ENCODE measurements at regions not wholly inside any gene's neighbourhood (a gene's known extent, or its start where the extent isn't known, plus 50 kb on each side); places are given as distances from the start of the nearest gene placed in this dataset.

GRCh38 chr1:182280504-182280900, 111.1 kb downstream of the GLUL start:
- H3K27ac Mint-ChIP-seq: no peak overlapping the region
- no peak for DNase-seq

GRCh38 chr1:182279724-182280503, 111.7 kb downstream of the GLUL start:
- peaks cover 4% of the 10 kb centered on the region for H3K4me1 Mint-ChIP-seq (ENCODE audit: low read depth)
- H3K27me3 Mint-ChIP-seq: no peaks in the 10 kb centered on the region
- H3K4me3 Mint-ChIP-seq: no peak overlapping the region

More at GRCh38 chr1:182280504-182280900, 111.1 kb downstream of the GLUL start:
- Mint-ChIP-seq H3K4me3 (no peak overlapping the region), H3K9me3 (no peaks in the 10 kb centered on the region), H3K27me3 (no peaks in the 10 kb centered on the region), H3K4me1 (ENCODE audit: low read depth) (peaks cover 4% of the 10 kb centered on the region), H3K36me3 (ENCODE audit: low read depth) (no peaks in the 10 kb centered on the region)

GRCh38 chr1:182279302-182279701, 112.3 kb downstream of the GLUL start:
- no peak overlapping the region for H3K27ac Mint-ChIP-seq
- H3K4me1 Mint-ChIP-seq (ENCODE audit: low read depth): peaks cover 4% of the 10 kb centered on the region
- no peak overlapping the region for H3K4me3 Mint-ChIP-seq
- no peaks in the 10 kb centered on the region for H3K27me3 Mint-ChIP-seq
- no peak for DNase-seq
- no peaks in the 10 kb centered on the region for H3K36me3 Mint-ChIP-seq (ENCODE audit: low read depth)
- H3K9me3 Mint-ChIP-seq: no peaks in the 10 kb centered on the region

More at GRCh38 chr1:182279724-182280503, 111.7 kb downstream of the GLUL start:
- Mint-ChIP-seq H3K36me3 (ENCODE audit: low read depth) (no peaks in the 10 kb centered on the region), H3K9me3 (no peaks in the 10 kb centered on the region), H3K27ac (no peak overlapping the region)
- DNase-seq: no peak

GRCh38 chr1:182278144-182279054, 113.2 kb downstream of the GLUL start:
- H3K4me1 Mint-ChIP-seq (ENCODE audit: low read depth): no peaks in the 10 kb centered on the region
- no peaks in the 10 kb centered on the region for H3K36me3 Mint-ChIP-seq (ENCODE audit: low read depth)
- no peak overlapping the region for H3K27ac Mint-ChIP-seq
- H3K27me3 Mint-ChIP-seq: no peaks in the 10 kb centered on the region
- H3K9me3 Mint-ChIP-seq: no peaks in the 10 kb centered on the region
- no peak for DNase-seq
- no peak overlapping the region for H3K4me3 Mint-ChIP-seq

- no peaks in the 10 kb centered on the region for H3K36me3 Mint-ChIP-seq (ENCODE audit: low read depth)
- no peaks in the 10 kb centered on the region for H3K9me3 Mint-ChIP-seq
- no peaks in the 10 kb centered on the region for H3K27me3 Mint-ChIP-seq
- DNase-seq: no peak
- no peak overlapping the region for H3K27ac Mint-ChIP-seq
- H3K4me3 Mint-ChIP-seq: no peak overlapping the region
- peaks cover 4% of the 10 kb centered on the region for H3K4me1 Mint-ChIP-seq (ENCODE audit: low read depth)
Observed at GRCh38 chr1:182275271-182275670, 116.3 kb downstream of the GLUL start.

GRCh38 chr1:182274618-182275017, 117.0 kb downstream of the GLUL start:
- H3K9me3 Mint-ChIP-seq: no peaks in the 10 kb centered on the region
- H3K27me3 Mint-ChIP-seq: no peaks in the 10 kb centered on the region
- H3K27ac Mint-ChIP-seq: no peak overlapping the region
- H3K36me3 Mint-ChIP-seq (ENCODE audit: low read depth): no peaks in the 10 kb centered on the region
- no peak for DNase-seq
- H3K4me3 Mint-ChIP-seq: no peak overlapping the region
- peaks cover 4% of the 10 kb centered on the region for H3K4me1 Mint-ChIP-seq (ENCODE audit: low read depth)

GRCh38 chr1:182270731-182271130, 120.9 kb downstream of the GLUL start:
- no peak overlapping the region for H3K4me3 Mint-ChIP-seq

GRCh38 chr1:182269097-182269496, 122.5 kb downstream of the GLUL start:
- H3K4me3 Mint-ChIP-seq: no peak overlapping the region
- H3K4me1 Mint-ChIP-seq (ENCODE audit: low read depth): peaks cover 4% of the 10 kb centered on the region
- no peaks in the 10 kb centered on the region for H3K27me3 Mint-ChIP-seq
- no peaks in the 10 kb centered on the region for H3K9me3 Mint-ChIP-seq
- H3K36me3 Mint-ChIP-seq (ENCODE audit: low read depth): no peaks in the 10 kb centered on the region
- no peak for DNase-seq
- no peak overlapping the region for H3K27ac Mint-ChIP-seq

More at GRCh38 chr1:182270731-182271130, 120.9 kb downstream of the GLUL start:
- H3K27ac Mint-ChIP-seq: no peak overlapping the region
- no peaks in the 10 kb centered on the region for H3K9me3 Mint-ChIP-seq
- DNase-seq: no peak
- no peaks in the 10 kb centered on the region for H3K27me3 Mint-ChIP-seq
- no peaks in the 10 kb centered on the region for H3K36me3 Mint-ChIP-seq (ENCODE audit: low read depth)
- peaks cover 4% of the 10 kb centered on the region for H3K4me1 Mint-ChIP-seq (ENCODE audit: low read depth)

GRCh38 chr1:182268669-182269068, 122.9 kb downstream of the GLUL start:
- H3K27me3 Mint-ChIP-seq: no peaks in the 10 kb centered on the region
- H3K4me1 Mint-ChIP-seq (ENCODE audit: low read depth): peaks cover 4% of the 10 kb centered on the region
- no peaks in the 10 kb centered on the region for H3K36me3 Mint-ChIP-seq (ENCODE audit: low read depth)
- H3K9me3 Mint-ChIP-seq: no peaks in the 10 kb centered on the region
- H3K4me3 Mint-ChIP-seq: no peak overlapping the region
- DNase-seq: no peak
- no peak overlapping the region for H3K27ac Mint-ChIP-seq

GRCh38 chr1:182264185-182264584, 127.4 kb downstream of the GLUL start:
- H3K4me3 Mint-ChIP-seq: no peak overlapping the region
- no peaks in the 10 kb centered on the region for H3K36me3 Mint-ChIP-seq (ENCODE audit: low read depth)
- no peak overlapping the region for H3K27ac Mint-ChIP-seq
- peaks cover 26% of the 10 kb centered on the region for H3K4me1 Mint-ChIP-seq (ENCODE audit: low read depth)
- H3K9me3 Mint-ChIP-seq: no peaks in the 10 kb centered on the region
- H3K27me3 Mint-ChIP-seq: no peaks in the 10 kb centered on the region
- no peak for DNase-seq

- Mint-ChIP-seq H3K4me1 (ENCODE audit: low read depth) (peaks cover 29% of the 10 kb centered on the region), H3K27ac (no peak overlapping the region), H3K9me3 (no peaks in the 10 kb centered on the region), H3K27me3 (no peaks in the 10 kb centered on the region), H3K4me3 (no peak overlapping the region), H3K36me3 (ENCODE audit: low read depth) (no peaks in the 10 kb centered on the region)
- no peak for DNase-seq
Observed at GRCh38 chr1:182263706-182264105, 127.9 kb downstream of the GLUL start.

GRCh38 chr1:182262425-182262824, 129.2 kb downstream of the GLUL start:
- H3K27me3 Mint-ChIP-seq: no peaks in the 10 kb centered on the region
- no peaks in the 10 kb centered on the region for H3K36me3 Mint-ChIP-seq (ENCODE audit: low read depth)
- no peak overlapping the region for H3K27ac Mint-ChIP-seq
- H3K4me3 Mint-ChIP-seq: no peak overlapping the region
- no peaks in the 10 kb centered on the region for H3K9me3 Mint-ChIP-seq
- no peak for DNase-seq
- H3K4me1 Mint-ChIP-seq (ENCODE audit: low read depth): peaks cover 29% of the 10 kb centered on the region

- Mint-ChIP-seq H3K27ac (no peak overlapping the region), H3K27me3 (no peaks in the 10 kb centered on the region)
Observed at GRCh38 chr1:182261655-182262054, 129.9 kb downstream of the GLUL start.

GRCh38 chr1:182260516-182260915, 131.1 kb downstream of the GLUL start:
- no peak overlapping the region for H3K4me3 Mint-ChIP-seq
- H3K36me3 Mint-ChIP-seq (ENCODE audit: low read depth): no peaks in the 10 kb centered on the region
- DNase-seq: no peak
- no peak overlapping the region for H3K27ac Mint-ChIP-seq
- no peaks in the 10 kb centered on the region for H3K9me3 Mint-ChIP-seq
- no peaks in the 10 kb centered on the region for H3K27me3 Mint-ChIP-seq
- peaks cover 29% of the 10 kb centered on the region for H3K4me1 Mint-ChIP-seq (ENCODE audit: low read depth)

More at GRCh38 chr1:182261655-182262054, 129.9 kb downstream of the GLUL start:
- DNase-seq: no peak
- no peaks in the 10 kb centered on the region for H3K9me3 Mint-ChIP-seq
- peaks cover 29% of the 10 kb centered on the region for H3K4me1 Mint-ChIP-seq (ENCODE audit: low read depth)
- H3K36me3 Mint-ChIP-seq (ENCODE audit: low read depth): no peaks in the 10 kb centered on the region
- no peak overlapping the region for H3K4me3 Mint-ChIP-seq

- H3K4me3 Mint-ChIP-seq: no peak overlapping the region
- no peaks in the 10 kb centered on the region for H3K9me3 Mint-ChIP-seq
- H3K27me3 Mint-ChIP-seq: no peaks in the 10 kb centered on the region
- peaks cover 29% of the 10 kb centered on the region for H3K4me1 Mint-ChIP-seq (ENCODE audit: low read depth)
- no peaks in the 10 kb centered on the region for H3K36me3 Mint-ChIP-seq (ENCODE audit: low read depth)
- peak overlapping the region; percentile 91 for H3K27ac Mint-ChIP-seq
- no peak for DNase-seq
Observed at GRCh38 chr1:182259968-182260367, 131.6 kb downstream of the GLUL start.
